Activated naive CD8-positive, alpha-beta T cell treated with anti-CD3 and anti-CD28 coated beads for 36 hours (primary cell): ENCODE measurements at regions not wholly inside any gene's neighbourhood (a gene's known extent, or its start where the extent isn't known, plus 50 kb on each side); places are given as distances from the start of the nearest gene placed in this dataset.
"Not testable (repeated sequence)": the region's sequence is repeated elsewhere in the genome, so short reads cannot be mapped to it uniquely, and the experiment has no call there.

Source experiments
- DNase-seq: peaks from one replicate; pipeline ENCODE4 v3.0.0; 2021
- H3K27ac Mint-ChIP-seq: one replicate; pipeline ENCODE4 v1.8.0; 2022; ENCODE audit warnings: mild to moderate bottlenecking, moderate library complexity, mixed read lengths
- H3K27me3 Mint-ChIP-seq: one replicate; pipeline ENCODE4 v1.8.0; 2022; ENCODE audit warnings: mild to moderate bottlenecking, mixed read lengths
- H3K36me3 Mint-ChIP-seq: one replicate; pipeline ENCODE4 v1.8.0; 2021; ENCODE audit warnings: mild to moderate bottlenecking, mixed read lengths
- H3K4me1 Mint-ChIP-seq: one replicate; pipeline ENCODE4 v1.8.0; 2021; ENCODE audit warnings: mixed read lengths
- H3K4me3 Mint-ChIP-seq: one replicate; pipeline ENCODE4 v1.8.0; 2022; ENCODE audit warnings: mild to moderate bottlenecking, moderate library complexity, mixed read lengths
- H3K9me3 Mint-ChIP-seq: one replicate; pipeline ENCODE4 v1.8.0; 2022; ENCODE audit warnings: mixed read lengths

DNA sequence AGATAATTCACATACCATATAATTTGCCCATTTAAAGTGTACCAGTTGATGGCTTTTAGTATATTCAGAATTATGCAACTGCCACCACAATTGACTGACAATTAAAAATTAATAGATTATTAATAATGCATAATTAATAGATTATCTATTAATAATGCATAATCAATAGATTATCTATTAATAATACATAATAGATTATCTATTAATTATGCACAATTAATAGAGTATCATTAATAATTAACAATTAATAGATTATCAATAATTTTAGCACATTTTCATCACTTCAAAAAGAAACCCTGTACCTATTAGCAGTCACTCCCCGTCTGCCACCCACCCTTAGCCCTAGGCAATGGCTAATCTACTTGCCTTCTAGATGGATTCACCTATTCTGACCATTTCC, 108.6 kb upstream of the NR3C2 start:
- no peak for DNase-seq
- H3K4me3 Mint-ChIP-seq, result no peak overlapping the region
- peaks cover 7% of the 10 kb centered on the region for H3K36me3 Mint-ChIP-seq
- no peaks in the 10 kb centered on the region for H3K4me1 Mint-ChIP-seq
- no peaks in the 10 kb centered on the region for H3K27me3 Mint-ChIP-seq
- no peak overlapping the region for H3K27ac Mint-ChIP-seq
- H3K9me3 Mint-ChIP-seq, result no peaks in the 10 kb centered on the region

DNA sequence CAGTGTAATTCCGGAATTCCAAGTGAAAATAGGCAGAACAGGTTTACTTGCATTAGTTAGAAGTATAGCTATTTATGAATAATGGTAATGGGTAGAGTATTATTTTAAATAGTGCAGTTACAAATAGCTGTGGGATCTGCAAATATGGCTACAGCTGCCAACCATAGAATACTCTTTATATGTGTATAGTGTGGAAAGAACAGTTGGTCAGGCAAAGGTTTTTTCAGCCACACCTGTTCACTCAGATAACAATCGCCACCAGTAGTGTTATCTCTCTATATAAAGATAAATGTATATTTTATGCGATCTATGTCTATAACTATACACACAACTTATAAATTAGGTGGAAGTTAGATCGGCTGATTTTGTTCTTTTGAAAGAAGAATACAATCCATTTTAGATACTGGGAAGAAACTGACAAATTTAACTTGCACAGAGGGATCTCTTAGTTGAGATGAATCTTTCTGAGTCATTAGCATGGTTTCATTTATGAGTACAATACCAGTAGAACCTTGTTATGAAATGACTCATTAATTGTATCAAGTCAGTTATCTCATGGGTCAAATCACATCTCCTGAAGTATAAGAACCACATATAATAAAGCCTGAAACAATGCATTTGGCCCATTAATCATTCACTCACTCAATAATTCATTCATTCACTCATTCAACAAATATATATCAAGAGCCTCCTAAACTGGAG, 100.9 kb upstream of the NR3C2 start:
- Mint-ChIP-seq H3K4me3 (no peak overlapping the region), H3K27ac (no peak overlapping the region), H3K36me3 (peaks cover 10% of the 10 kb centered on the region), H3K27me3 (no peaks in the 10 kb centered on the region), H3K9me3 (no peaks in the 10 kb centered on the region), H3K4me1 (peaks cover 2% of the 10 kb centered on the region)
- no peak for DNase-seq

DNA sequence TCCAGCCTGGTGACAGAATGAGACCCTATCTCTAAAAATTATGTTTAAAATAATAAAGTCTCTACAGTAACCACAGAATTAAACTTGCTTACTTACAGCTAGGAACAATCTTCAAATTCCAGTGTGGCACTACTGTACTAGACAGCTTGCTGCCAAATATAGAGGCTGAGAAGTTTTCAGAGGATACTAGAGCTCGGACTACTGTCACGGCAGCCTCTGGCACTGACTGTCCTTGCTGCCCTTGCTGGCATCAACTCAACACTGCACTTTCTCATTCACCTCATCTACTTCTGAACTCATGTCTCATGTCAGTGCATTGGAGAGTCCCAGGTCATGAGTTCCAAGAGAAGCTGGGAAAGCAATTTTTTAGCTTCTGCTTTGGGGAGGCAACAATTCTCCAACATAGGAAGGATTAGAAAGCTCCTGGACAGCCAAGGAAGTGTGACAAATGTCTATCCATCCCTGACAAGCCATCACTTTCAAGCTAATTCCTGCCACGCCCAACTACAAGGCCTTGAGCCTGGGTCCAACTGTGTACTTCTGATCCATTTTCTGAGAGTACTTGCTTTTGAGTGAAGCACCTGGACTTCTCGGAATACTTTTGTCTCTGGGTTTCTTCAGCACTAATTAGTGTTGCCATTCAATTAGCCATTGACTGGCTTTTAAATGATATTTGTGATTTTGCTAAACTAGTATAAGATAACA, 98.6 kb upstream of the NR3C2 start:
- Mint-ChIP-seq H3K36me3 (peaks cover 10% of the 10 kb centered on the region), H3K4me1 (peaks cover 2% of the 10 kb centered on the region), H3K9me3 (no peaks in the 10 kb centered on the region), H3K27ac (no peak overlapping the region), H3K4me3 (no peak overlapping the region), H3K27me3 (no peaks in the 10 kb centered on the region)
- no peak for DNase-seq

DNA sequence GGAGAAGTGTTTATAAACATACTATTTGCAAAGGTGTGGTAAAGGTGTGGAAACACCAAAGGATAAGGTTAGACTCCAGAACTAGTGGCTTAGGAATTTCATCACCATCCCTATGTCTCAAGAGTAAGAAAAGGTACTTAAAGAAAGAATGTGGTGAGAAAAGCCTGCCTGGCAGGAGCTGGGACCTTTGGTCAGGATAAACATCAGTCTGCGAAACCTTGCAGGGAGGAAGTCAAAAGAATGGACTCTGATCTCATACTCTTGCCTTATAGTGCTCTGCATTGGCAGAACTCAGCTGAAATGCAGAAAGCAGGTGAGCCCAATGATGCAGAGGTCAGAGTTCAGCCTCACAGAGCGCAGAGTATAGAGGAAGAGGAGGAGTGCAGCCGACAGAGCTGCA, 97.2 kb upstream of the NR3C2 start:
- peaks cover 16% of the 10 kb centered on the region for H3K36me3 Mint-ChIP-seq
- H3K9me3 Mint-ChIP-seq, result peaks cover 4% of the 10 kb centered on the region
- H3K27ac Mint-ChIP-seq, result no peak overlapping the region
- peaks cover 2% of the 10 kb centered on the region for H3K4me1 Mint-ChIP-seq
- no peak for DNase-seq
- H3K27me3 Mint-ChIP-seq, result no peaks in the 10 kb centered on the region
- no peak overlapping the region for H3K4me3 Mint-ChIP-seq

DNA sequence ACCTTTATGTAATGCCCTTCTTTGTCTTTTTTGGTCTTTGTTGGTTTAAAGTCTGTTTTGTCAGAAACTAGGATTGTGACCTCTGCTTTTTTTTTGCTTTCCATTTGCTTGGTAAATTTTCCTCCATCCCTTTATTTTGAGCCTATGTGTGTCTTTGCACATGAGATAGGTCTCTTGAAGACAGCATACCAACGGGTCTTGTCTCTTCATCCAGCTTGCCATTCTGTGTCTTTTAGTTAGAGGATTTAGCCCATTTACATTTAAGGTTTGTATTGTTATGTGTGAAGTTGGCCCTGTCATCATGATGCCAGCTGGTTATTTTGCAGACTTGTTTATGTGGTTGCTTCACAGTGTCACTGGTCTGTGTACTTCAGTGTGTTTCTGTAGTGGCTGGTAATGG, 91.6 kb upstream of the NR3C2 start:
- H3K9me3 Mint-ChIP-seq, result peaks cover 37% of the 10 kb centered on the region
- not testable (repeated sequence) for H3K4me3 Mint-ChIP-seq, H3K27me3 Mint-ChIP-seq, H3K27ac Mint-ChIP-seq, DNase-seq, H3K4me1 Mint-ChIP-seq
- peaks cover 35% of the 10 kb centered on the region for H3K36me3 Mint-ChIP-seq

DNA sequence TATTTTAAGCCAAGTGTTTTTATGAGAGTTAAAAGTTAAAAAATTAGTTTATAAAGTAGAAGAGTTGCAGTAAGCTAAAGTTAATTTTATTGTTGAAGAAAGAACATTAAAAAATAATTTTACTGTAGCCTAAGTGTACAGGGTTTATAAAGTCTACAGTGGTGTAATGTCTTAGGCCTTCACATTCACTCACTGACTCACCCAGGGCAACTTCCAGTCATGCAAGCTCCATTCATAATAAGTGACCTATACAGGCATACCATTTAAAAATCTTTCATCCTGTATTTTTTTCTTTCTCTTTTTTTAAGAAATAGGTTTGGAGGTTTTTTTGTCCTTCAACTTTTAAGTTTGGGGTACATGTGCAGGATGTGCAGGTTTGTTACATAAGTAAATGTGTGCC, 87.9 kb upstream of the NR3C2 start:
- Mint-ChIP-seq H3K4me1 (no peaks in the 10 kb centered on the region), H3K36me3 (peaks cover 25% of the 10 kb centered on the region), H3K27ac (no peak overlapping the region), H3K4me3 (no peak overlapping the region), H3K9me3 (peaks cover 37% of the 10 kb centered on the region), H3K27me3 (no peaks in the 10 kb centered on the region)
- DNase-seq, result no peak

DNA sequence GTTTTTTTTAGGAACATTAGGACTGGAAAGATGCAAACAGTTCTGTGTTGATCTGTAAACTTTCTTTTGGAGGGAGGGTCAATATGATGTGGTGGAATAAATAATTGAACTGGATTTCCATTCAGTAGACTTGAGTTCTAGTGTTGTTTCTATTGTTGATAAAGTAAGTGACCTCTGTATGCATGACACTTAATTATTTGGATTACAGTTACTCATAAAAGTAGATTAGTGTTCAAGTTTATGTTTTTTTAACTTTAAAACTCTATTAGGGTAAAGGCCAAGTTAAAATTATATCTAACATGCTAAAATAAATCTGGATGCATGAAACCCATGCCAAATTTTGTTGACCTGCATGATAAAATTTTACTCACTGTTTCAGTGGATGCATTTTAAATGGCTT, 85.4 kb upstream of the NR3C2 start:
- Mint-ChIP-seq H3K36me3 (peaks cover 8% of the 10 kb centered on the region), H3K4me3 (no peak overlapping the region), H3K27me3 (no peaks in the 10 kb centered on the region), H3K4me1 (no peaks in the 10 kb centered on the region), H3K27ac (no peak overlapping the region), H3K9me3 (peaks cover 18% of the 10 kb centered on the region)
- no peak for DNase-seq

DNA sequence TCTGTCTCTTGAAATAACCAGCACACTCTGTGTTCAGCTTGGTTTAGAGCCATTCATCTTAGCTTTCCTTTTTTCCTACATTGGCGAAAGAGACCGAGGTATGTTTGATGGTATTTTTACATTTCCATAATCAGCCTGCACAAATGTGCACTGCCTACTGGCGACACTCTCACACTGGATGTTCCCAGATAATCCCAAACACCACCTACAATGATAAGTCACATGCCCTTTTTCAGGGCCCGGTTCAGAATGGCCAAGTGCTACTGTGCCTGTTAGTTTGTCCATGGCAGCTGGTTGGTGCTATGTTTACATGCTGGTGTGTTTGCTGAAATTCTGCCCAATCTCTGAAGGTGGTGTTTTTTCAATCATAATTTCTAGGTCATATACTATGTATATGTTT, 80.8 kb upstream of the NR3C2 start:
- Mint-ChIP-seq H3K4me3 (no peak overlapping the region), H3K36me3 (peaks cover 4% of the 10 kb centered on the region), H3K9me3 (peaks cover 11% of the 10 kb centered on the region), H3K27me3 (no peaks in the 10 kb centered on the region), H3K27ac (no peak overlapping the region), H3K4me1 (no peaks in the 10 kb centered on the region)
- DNase-seq, result no peak

DNA sequence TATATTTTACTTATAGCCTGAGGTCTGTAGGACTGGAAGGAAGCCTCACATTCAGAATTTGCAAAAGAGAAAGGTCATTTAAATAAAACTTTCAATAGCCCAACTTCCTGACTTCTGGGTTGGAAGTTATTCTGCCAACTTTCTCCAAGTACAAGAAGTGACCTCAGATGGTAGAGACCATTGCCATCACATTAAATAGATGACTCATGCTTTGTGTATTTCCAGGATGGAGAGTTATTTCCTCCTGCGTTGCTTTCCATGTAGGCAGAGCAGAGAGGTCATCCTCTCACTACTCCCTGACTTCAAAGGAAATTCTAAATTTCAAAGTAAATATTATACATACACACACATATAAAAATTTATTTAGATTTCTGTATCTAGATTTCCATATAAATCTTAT, 73.0 kb upstream of the NR3C2 start:
- Mint-ChIP-seq H3K36me3 (peaks cover 7% of the 10 kb centered on the region), H3K27ac (no peak overlapping the region), H3K4me1 (peaks cover 8% of the 10 kb centered on the region), H3K9me3 (peaks cover 20% of the 10 kb centered on the region), H3K4me3 (no peak overlapping the region), H3K27me3 (no peaks in the 10 kb centered on the region)
- no peak for DNase-seq

DNA sequence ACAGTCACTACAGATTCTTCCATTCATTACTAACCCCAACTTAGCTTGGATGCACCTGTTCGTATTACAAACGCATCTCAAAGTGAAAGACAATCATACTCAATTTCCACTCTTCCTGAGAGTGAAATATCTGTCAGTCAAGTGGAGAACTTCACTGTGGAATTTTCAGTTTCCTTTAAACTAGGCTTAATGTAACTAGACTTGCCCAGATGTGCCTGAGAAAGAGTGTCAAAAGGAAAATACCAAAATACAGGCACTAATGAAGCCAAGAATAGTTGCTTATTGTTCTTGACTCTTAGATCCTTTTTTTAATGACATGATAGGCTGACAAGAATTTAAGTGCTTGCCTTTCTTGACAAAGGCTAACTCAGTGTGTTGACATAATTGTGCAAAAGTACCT, 72.4 kb upstream of the NR3C2 start:
- DNase-seq, result no peak
- Mint-ChIP-seq H3K36me3 (peaks cover 7% of the 10 kb centered on the region), H3K27ac (no peak overlapping the region), H3K27me3 (no peaks in the 10 kb centered on the region), H3K4me1 (peaks cover 8% of the 10 kb centered on the region), H3K4me3 (no peak overlapping the region), H3K9me3 (peaks cover 20% of the 10 kb centered on the region)

DNA sequence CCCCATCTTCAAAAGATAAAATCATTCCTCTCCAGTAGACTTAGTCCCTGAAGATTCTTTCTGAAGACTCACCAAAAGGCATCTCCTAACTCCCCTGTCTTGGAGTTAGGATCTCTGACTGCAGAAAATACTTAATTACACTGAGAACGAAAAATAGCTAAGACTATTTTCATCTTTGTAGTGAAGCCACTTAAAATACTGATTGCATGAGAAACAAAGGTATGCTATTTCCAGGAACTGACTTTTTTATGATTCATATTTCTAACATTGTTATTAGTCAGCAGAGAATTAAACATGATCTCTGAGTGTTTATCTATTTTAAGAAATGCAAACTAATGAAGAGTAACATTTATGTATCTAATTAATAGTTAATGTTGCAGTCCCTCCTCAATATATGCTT, 71.8 kb upstream of the NR3C2 start:
- H3K9me3 Mint-ChIP-seq, result peaks cover 17% of the 10 kb centered on the region
- no peak overlapping the region for H3K4me3 Mint-ChIP-seq
- DNase-seq, result no peak
- H3K27ac Mint-ChIP-seq, result no peak overlapping the region
- H3K27me3 Mint-ChIP-seq, result no peaks in the 10 kb centered on the region
- H3K4me1 Mint-ChIP-seq, result peaks cover 8% of the 10 kb centered on the region
- peaks cover 7% of the 10 kb centered on the region for H3K36me3 Mint-ChIP-seq

DNA sequence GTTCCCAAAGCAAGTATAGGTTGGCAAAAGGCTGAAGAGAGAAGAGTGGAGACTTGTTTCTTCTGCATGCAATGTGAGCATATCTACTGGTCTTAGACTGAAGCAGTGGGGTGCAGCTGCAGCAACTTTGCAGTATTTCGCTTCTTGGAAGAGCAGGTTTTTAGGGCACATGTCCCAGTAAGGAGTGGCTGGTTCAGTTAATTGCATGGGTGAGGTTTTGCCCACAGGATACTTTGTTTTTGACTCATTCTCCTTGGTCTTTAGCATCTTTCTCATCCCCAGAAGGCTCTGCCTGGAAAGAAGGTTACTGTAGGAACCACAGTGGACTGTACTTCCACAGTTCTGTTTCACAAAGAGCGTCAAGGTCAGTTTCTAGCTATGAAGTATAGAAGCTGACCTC, 68.0 kb upstream of the NR3C2 start:
- Mint-ChIP-seq H3K4me3 (no peak overlapping the region), H3K9me3 (peaks cover 3% of the 10 kb centered on the region), H3K27me3 (no peaks in the 10 kb centered on the region), H3K36me3 (no peaks in the 10 kb centered on the region), H3K27ac (no peak overlapping the region), H3K4me1 (peaks cover 8% of the 10 kb centered on the region)
- DNase-seq, result no peak

DNA sequence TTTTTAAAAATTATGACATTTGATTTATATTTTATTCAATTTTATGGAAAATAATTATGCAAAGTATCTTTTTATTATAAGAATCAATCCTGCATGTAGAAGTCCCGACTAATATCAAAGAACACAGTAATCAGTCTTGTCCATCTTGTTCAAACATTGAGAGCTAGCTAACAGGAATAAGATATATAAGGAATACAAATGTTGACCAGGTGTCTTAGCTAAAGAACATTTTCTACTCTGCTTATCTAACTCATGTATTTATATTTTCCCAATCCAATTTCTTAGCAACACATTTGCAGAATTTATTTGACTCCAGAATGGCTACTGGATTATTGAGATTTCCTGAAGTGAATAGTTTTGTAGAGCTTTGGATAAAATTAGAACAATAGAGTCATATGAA, 61.5 kb upstream of the NR3C2 start:
- Mint-ChIP-seq H3K4me1 (no peaks in the 10 kb centered on the region), H3K27ac (no peak overlapping the region), H3K4me3 (no peak overlapping the region), H3K36me3 (peaks cover 2% of the 10 kb centered on the region), H3K9me3 (no peaks in the 10 kb centered on the region), H3K27me3 (no peaks in the 10 kb centered on the region)
- DNase-seq, result no peak

DNA sequence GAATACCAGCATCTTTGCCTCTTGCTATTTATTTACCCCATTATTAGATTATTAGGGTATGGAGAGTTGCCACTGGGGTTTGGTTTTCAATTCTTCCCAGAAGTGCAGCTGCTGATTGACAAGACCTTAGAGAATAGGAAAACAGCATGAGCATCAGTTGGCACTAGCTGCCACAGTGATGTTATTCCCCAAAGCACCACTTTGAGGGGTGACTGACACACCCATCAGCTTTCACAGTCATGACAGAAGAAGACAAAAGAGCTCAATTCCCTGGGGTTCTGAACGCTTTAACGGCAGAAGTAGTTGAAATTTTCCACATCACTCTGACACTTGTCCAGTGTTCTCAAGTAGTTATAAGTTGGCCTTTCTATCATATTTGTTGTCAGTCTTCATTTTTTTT, 55.0 kb upstream of the NR3C2 start:
- Mint-ChIP-seq H3K4me3 (no peak overlapping the region), H3K27me3 (no peaks in the 10 kb centered on the region)

DNA sequence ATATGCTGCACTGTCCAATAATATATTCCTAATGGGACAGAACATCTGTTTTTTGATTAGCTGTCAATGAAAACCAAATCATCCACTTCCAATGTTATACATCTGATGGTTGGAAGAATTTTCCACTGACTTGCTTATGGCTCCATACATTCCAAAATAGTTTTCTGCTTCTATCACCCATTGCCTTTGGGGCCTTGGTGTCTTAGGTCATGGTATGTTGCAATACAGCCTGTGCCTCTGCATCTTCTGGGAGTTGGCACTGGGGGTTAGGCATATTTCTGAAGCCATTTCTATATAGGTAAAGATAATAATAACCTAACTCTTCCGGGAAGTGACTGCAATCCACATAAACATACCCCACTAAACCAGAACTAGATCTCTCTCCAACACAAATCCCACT, 53.2 kb upstream of the NR3C2 start:
- DNase-seq, result no peak
- Mint-ChIP-seq H3K27me3 (no peaks in the 10 kb centered on the region), H3K4me1 (no peaks in the 10 kb centered on the region), H3K36me3 (no peaks in the 10 kb centered on the region), H3K9me3 (peaks cover 3% of the 10 kb centered on the region), H3K27ac (no peak overlapping the region), H3K4me3 (no peak overlapping the region)

More for the DNA sequence above, 55.0 kb upstream of the NR3C2 start:
- peaks cover 2% of the 10 kb centered on the region for H3K36me3 Mint-ChIP-seq
- H3K27ac Mint-ChIP-seq, result no peak overlapping the region
- DNase-seq, result no peak
- H3K9me3 Mint-ChIP-seq, result peaks cover 3% of the 10 kb centered on the region
- no peaks in the 10 kb centered on the region for H3K4me1 Mint-ChIP-seq
